ENCODE measurements at regions not wholly inside any gene's neighbourhood (a gene's known extent, or its start where the extent isn't known, plus 50 kb on each side); places are given as distances from the start of the nearest gene placed in this dataset.

GRCh38 chr2:55111570-55112228 is 61.4 kb upstream of the RTN4 start (continued):
- TF ChIP-seq, protein P1, sequence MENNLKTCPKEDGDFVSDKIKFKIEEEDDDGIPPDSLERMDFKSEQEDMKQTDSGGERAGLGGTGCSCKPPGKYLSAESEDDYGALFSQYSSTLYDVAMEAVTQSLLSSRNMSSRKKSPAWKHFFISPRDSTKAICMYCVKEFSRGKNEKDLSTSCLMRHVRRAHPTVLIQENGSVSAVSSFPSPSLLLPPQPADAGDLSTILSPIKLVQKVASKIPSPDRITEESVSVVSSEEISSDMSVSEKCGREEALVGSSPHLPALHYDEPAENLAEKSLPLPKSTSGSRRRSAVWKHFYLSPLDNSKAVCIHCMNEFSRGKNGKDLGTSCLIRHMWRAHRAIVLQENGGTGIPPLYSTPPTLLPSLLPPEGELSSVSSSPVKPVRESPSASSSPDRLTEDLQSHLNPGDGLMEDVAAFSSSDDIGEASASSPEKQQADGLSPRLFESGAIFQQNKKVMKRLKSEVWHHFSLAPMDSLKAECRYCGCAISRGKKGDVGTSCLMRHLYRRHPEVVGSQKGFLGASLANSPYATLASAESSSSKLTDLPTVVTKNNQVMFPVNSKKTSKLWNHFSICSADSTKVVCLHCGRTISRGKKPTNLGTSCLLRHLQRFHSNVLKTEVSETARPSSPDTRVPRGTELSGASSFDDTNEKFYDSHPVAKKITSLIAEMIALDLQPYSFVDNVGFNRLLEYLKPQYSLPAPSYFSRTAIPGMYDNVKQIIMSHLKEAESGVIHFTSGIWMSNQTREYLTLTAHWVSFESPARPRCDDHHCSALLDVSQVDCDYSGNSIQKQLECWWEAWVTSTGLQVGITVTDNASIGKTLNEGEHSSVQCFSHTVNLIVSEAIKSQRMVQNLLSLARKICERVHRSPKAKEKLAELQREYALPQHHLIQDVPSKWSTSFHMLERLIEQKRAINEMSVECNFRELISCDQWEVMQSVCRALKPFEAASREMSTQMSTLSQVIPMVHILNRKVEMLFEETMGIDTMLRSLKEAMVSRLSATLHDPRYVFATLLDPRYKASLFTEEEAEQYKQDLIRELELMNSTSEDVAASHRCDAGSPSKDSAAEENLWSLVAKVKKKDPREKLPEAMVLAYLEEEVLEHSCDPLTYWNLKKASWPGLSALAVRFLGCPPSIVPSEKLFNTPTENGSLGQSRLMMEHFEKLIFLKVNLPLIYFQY (CRISPR knock-in tag; IDR thresholded peaks at IDR 0.05; ENCODE audit: borderline replicate concordance): no peak
- TF ChIP-seq ZNF746 (CRISPR knock-in tag; IDR thresholded peaks at IDR 0.05) (no peak), DDIT3 (CRISPR knock-in tag; IDR thresholded peaks at IDR 0.05) (no peak), U2AF1 (optimal IDR thresholded peaks at IDR 0.05; ENCODE audit: low read depth, low read length) (no peak), ZNF30 (CRISPR knock-in tag; IDR thresholded peaks at IDR 0.05) (no peak), TBX2 (CRISPR knock-in tag; IDR thresholded peaks at IDR 0.05; ENCODE audit: borderline replicate concordance) (no peak), PHB2 (IDR thresholded peaks at IDR 0.05; ENCODE audit: partially characterized antibody) (no peak)
- TF ChIP-seq, protein P2, sequence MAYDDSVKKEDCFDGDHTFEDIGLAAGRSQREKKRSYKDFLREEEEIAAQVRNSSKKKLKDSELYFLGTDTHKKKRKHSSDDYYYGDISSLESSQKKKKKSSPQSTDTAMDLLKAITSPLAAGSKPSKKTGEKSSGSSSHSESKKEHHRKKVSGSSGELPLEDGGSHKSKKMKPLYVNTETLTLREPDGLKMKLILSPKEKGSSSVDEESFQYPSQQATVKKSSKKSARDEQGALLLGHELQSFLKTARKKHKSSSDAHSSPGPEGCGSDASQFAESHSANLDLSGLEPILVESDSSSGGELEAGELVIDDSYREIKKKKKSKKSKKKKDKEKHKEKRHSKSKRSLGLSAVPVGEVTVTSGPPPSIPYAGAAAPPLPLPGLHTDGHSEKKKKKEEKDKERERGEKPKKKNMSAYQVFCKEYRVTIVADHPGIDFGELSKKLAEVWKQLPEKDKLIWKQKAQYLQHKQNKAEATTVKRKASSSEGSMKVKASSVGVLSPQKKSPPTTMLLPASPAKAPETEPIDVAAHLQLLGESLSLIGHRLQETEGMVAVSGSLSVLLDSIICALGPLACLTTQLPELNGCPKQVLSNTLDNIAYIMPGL (CRISPR knock-in tag; IDR thresholded peaks at IDR 0.05; ENCODE audit: borderline replicate concordance in 1 of 2, low read depth in 1 of 2): no peak
- TF ChIP-seq, protein P3, sequence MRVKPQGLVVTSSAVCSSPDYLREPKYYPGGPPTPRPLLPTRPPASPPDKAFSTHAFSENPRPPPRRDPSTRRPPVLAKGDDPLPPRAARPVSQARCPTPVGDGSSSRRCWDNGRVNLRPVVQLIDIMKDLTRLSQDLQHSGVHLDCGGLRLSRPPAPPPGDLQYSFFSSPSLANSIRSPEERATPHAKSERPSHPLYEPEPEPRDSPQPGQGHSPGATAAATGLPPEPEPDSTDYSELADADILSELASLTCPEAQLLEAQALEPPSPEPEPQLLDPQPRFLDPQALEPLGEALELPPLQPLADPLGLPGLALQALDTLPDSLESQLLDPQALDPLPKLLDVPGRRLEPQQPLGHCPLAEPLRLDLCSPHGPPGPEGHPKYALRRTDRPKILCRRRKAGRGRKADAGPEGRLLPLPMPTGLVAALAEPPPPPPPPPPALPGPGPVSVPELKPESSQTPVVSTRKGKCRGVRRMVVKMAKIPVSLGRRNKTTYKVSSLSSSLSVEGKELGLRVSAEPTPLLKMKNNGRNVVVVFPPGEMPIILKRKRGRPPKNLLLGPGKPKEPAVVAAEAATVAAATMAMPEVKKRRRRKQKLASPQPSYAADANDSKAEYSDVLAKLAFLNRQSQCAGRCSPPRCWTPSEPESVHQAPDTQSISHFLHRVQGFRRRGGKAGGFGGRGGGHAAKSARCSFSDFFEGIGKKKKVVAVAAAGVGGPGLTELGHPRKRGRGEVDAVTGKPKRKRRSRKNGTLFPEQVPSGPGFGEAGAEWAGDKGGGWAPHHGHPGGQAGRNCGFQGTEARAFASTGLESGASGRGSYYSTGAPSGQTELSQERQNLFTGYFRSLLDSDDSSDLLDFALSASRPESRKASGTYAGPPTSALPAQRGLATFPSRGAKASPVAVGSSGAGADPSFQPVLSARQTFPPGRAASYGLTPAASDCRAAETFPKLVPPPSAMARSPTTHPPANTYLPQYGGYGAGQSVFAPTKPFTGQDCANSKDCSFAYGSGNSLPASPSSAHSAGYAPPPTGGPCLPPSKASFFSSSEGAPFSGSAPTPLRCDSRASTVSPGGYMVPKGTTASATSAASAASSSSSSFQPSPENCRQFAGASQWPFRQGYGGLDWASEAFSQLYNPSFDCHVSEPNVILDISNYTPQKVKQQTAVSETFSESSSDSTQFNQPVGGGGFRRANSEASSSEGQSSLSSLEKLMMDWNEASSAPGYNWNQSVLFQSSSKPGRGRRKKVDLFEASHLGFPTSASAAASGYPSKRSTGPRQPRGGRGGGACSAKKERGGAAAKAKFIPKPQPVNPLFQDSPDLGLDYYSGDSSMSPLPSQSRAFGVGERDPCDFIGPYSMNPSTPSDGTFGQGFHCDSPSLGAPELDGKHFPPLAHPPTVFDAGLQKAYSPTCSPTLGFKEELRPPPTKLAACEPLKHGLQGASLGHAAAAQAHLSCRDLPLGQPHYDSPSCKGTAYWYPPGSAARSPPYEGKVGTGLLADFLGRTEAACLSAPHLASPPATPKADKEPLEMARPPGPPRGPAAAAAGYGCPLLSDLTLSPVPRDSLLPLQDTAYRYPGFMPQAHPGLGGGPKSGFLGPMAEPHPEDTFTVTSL (CRISPR knock-in tag; IDR thresholded peaks at IDR 0.05; ENCODE audit: borderline replicate concordance): no peak
- TF ChIP-seq, protein P4, sequence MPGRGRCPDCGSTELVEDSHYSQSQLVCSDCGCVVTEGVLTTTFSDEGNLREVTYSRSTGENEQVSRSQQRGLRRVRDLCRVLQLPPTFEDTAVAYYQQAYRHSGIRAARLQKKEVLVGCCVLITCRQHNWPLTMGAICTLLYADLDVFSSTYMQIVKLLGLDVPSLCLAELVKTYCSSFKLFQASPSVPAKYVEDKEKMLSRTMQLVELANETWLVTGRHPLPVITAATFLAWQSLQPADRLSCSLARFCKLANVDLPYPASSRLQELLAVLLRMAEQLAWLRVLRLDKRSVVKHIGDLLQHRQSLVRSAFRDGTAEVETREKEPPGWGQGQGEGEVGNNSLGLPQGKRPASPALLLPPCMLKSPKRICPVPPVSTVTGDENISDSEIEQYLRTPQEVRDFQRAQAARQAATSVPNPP (CRISPR knock-in tag; IDR thresholded peaks at IDR 0.05): no peak

Measured in HepG2 (cell line).